Astrocyte (in vitro differentiated cells and primary cell): ENCODE measurements at regions not wholly inside any gene's neighbourhood (a gene's known extent, or its start where the extent isn't known, plus 50 kb on each side); places are given as distances from the start of the nearest gene placed in this dataset.

ENCODE experiments used
- DNase-seq: peaks from one replicate; pipeline ENCODE4 v3.0.0-alpha.2; 2010; ENCODE audit warnings: low read depth
- FAIRE-seq: peaks from 2 replicates; lab custom pipeline; 2011; peaks lifted over from hg19 to GRCh38; lab: Jason Lieb, UNC
- H2AFZ ChIP-seq: 2 replicates; pipeline ENCODE4 v1.6.0; 2012; ENCODE audit warnings: low read depth, low read length, inconsistent platforms
- H3K27ac ChIP-seq: 2 replicates; pipeline ENCODE4 v1.5.1; 2011; ENCODE audit warnings: low read depth, low read length, inconsistent platforms
- H3K27me3 ChIP-seq: 2 replicates; pipeline ENCODE4 v1.6.0; 2011; ENCODE audit warnings: low read length, inconsistent platforms; ENCODE audit not compliant: insufficient read depth
- H3K36me3 ChIP-seq: 2 replicates; pipeline ENCODE4 v1.5.1; 2011; ENCODE audit warnings: low read length, inconsistent platforms; ENCODE audit not compliant: insufficient read depth
- H3K4me1 ChIP-seq: 2 replicates; pipeline ENCODE4 v1.5.1; 2011; ENCODE audit warnings: low read length, inconsistent platforms; ENCODE audit not compliant: insufficient read depth
- H3K4me2 ChIP-seq: 2 replicates; pipeline ENCODE4 v1.6.0; 2012; ENCODE audit warnings: low read length, inconsistent platforms
- H3K4me3 ChIP-seq: 2 replicates; pipeline ENCODE4 v1.5.1; 2011; ENCODE audit warnings: low read depth, mild to moderate bottlenecking, low read length, inconsistent platforms; ENCODE audit not compliant: insufficient read depth
- H3K79me2 ChIP-seq: 2 replicates; pipeline ENCODE4 v1.6.0; 2012; ENCODE audit warnings: mild to moderate bottlenecking, low read length, inconsistent platforms; ENCODE audit not compliant: insufficient read depth
- H3K9ac ChIP-seq: 2 replicates; pipeline ENCODE4 v1.6.0; 2012; ENCODE audit warnings: mild to moderate bottlenecking, low read length, inconsistent platforms
- H3K9me3 ChIP-seq: 2 replicates; pipeline ENCODE4 v1.5.1; 2012; ENCODE audit warnings: low read depth, mild to moderate bottlenecking, low read length, inconsistent platforms; ENCODE audit not compliant: insufficient read depth
- H4K20me1 ChIP-seq: 2 replicates; pipeline ENCODE4 v1.6.0; 2012; ENCODE audit warnings: low read length, inconsistent platforms; ENCODE audit not compliant: insufficient read depth
- H3K27ac Mint-ChIP-seq: one replicate; pipeline ENCODE4 v1.8.0; 2021; ENCODE audit warnings: mild to moderate bottlenecking, mixed read lengths; ENCODE audit not compliant: unreplicated experiment
- H3K27me3 Mint-ChIP-seq: one replicate; pipeline ENCODE4 v1.8.0; 2021; ENCODE audit warnings: low read depth, mixed read lengths; ENCODE audit not compliant: unreplicated experiment
- H3K36me3 Mint-ChIP-seq: one replicate; pipeline ENCODE4 v1.8.0; 2021; ENCODE audit warnings: low read depth, mixed read lengths; ENCODE audit not compliant: unreplicated experiment
- H3K4me1 Mint-ChIP-seq: one replicate; pipeline ENCODE4 v1.8.0; 2021; ENCODE audit warnings: low read depth, mixed read lengths; ENCODE audit not compliant: unreplicated experiment
- H3K4me3 Mint-ChIP-seq: one replicate; pipeline ENCODE4 v1.8.0; 2021; ENCODE audit warnings: mild to moderate bottlenecking, moderate library complexity, mixed read lengths; ENCODE audit not compliant: unreplicated experiment
- H3K9me3 Mint-ChIP-seq: one replicate; pipeline ENCODE4 v1.8.0; 2021; ENCODE audit warnings: mild to moderate bottlenecking, mixed read lengths; ENCODE audit not compliant: unreplicated experiment
- CTCF ChIP-seq: IDR thresholded peaks from 2 replicates; pipeline ENCODE4 v1.5.1; 2011; ENCODE audit warnings: low read depth, mild to moderate bottlenecking, inconsistent platforms, low read length, moderate library complexity; ENCODE audit not compliant: insufficient read depth
- EZH2 ChIP-seq: IDR thresholded peaks from 2 replicates; pipeline ENCODE4 v1.6.1; 2012; ENCODE audit warnings: mild to moderate bottlenecking, low read length, inconsistent platforms; ENCODE audit not compliant: insufficient read depth

- TF ChIP-seq CTCF (no peak), EZH2 (no peak)
- peak overlapping the region; percentile 84 for H3K4me2 ChIP-seq
- H3K9me3 ChIP-seq = no peaks in the 10 kb centered on the region
- H3K27ac ChIP-seq = peak overlapping the region; percentile 84
- peaks cover 17% of the 10 kb centered on the region for H3K79me2 ChIP-seq
- H4K20me1 ChIP-seq = no peaks in the 10 kb centered on the region
- FAIRE-seq = peak; percentile 98
- peak overlapping the region; percentile 26 for H3K4me3 ChIP-seq
- H3K27me3 Mint-ChIP-seq = no peaks in the 10 kb centered on the region
- no peaks in the 10 kb centered on the region for H3K27me3 ChIP-seq
- H3K36me3 Mint-ChIP-seq = no peaks in the 10 kb centered on the region
- peak overlapping the region; percentile 30 for H2AFZ ChIP-seq
- H3K9me3 Mint-ChIP-seq = no peaks in the 10 kb centered on the region
- H3K36me3 ChIP-seq = no peaks in the 10 kb centered on the region
- peaks cover 31% of the 10 kb centered on the region for H3K4me1 ChIP-seq
- H3K27ac Mint-ChIP-seq = peak overlapping the region; percentile 9
- peaks cover 18% of the 10 kb centered on the region for H3K4me1 Mint-ChIP-seq
- peak; percentile 88 for DNase-seq
- H3K9ac ChIP-seq = no peak overlapping the region
- no peak overlapping the region for H3K4me3 Mint-ChIP-seq
Measured at GRCh38 chr6:78607189-78607588, 260.2 kb upstream of the IRAK1BP1 start.

GRCh38 chr6:78611102-78611620 is 256.2 kb upstream of the IRAK1BP1 start:
- FAIRE-seq = no peak
- H3K4me3 Mint-ChIP-seq = no peak overlapping the region
- no peak for DNase-seq
- Histone ChIP-seq H3K4me2 (no peak overlapping the region), H3K4me1 (peaks cover 23% of the 10 kb centered on the region), H3K36me3 (no peaks in the 10 kb centered on the region), H3K9me3 (no peaks in the 10 kb centered on the region), H3K27me3 (no peaks in the 10 kb centered on the region), H3K4me3 (no peak overlapping the region), H3K9ac (no peak overlapping the region), H4K20me1 (no peaks in the 10 kb centered on the region), H3K79me2 (no peaks in the 10 kb centered on the region), H2AFZ (no peak overlapping the region), H3K27ac (no peak overlapping the region)
- TF ChIP-seq EZH2 = no peak
- TF ChIP-seq CTCF = no peak
- H3K27ac Mint-ChIP-seq = no peak overlapping the region
- no peaks in the 10 kb centered on the region for H3K36me3 Mint-ChIP-seq
- no peaks in the 10 kb centered on the region for H3K9me3 Mint-ChIP-seq
- peaks cover 21% of the 10 kb centered on the region for H3K4me1 Mint-ChIP-seq
- H3K27me3 Mint-ChIP-seq = no peaks in the 10 kb centered on the region

- no peak overlapping the region for H3K27ac Mint-ChIP-seq
- TF ChIP-seq EZH2 (no peak), CTCF (peak; percentile 59)
- no peak overlapping the region for H3K4me3 Mint-ChIP-seq
Measured at GRCh38 chr6:78611886-78612480, 255.4 kb upstream of the IRAK1BP1 start.

More at GRCh38 chr6:78611886-78612480, 255.4 kb upstream of the IRAK1BP1 start:
- Mint-ChIP-seq H3K36me3 (no peaks in the 10 kb centered on the region), H3K4me1 (peaks cover 16% of the 10 kb centered on the region), H3K27me3 (no peaks in the 10 kb centered on the region), H3K9me3 (no peaks in the 10 kb centered on the region)
- FAIRE-seq (no peak), DNase-seq (no peak)
- peaks cover 15% of the 10 kb centered on the region for H3K4me1 ChIP-seq
- no peak overlapping the region for H2AFZ ChIP-seq
- H4K20me1 ChIP-seq = no peaks in the 10 kb centered on the region
- H3K9me3 ChIP-seq = no peaks in the 10 kb centered on the region
- H3K27me3 ChIP-seq = no peaks in the 10 kb centered on the region
- no peaks in the 10 kb centered on the region for H3K36me3 ChIP-seq
- H3K4me3 ChIP-seq = no peak overlapping the region
- H3K27ac ChIP-seq = no peak overlapping the region
- no peak overlapping the region for H3K4me2 ChIP-seq
- no peaks in the 10 kb centered on the region for H3K79me2 ChIP-seq
- H3K9ac ChIP-seq = no peak overlapping the region
